RCC 7860 (cell line): ENCODE measurements at regions not wholly inside any gene's neighbourhood (a gene's known extent, or its start where the extent isn't known, plus 50 kb on each side); places are given as distances from the start of the nearest gene placed in this dataset.

Experiments used
- DNase-seq: peaks from one replicate; pipeline ENCODE4 v3.0.0-alpha.2; 2015; ENCODE audit warnings: low spot score
- FAIRE-seq: peaks from 2 replicates; lab custom pipeline; 2012; peaks lifted over from hg19 to GRCh38; lab: Jason Lieb, UNC

GRCh38 chr2:122206101-122206500 is 450.6 kb downstream of the TSN start:
- no peak for FAIRE-seq
- no peak for DNase-seq

GRCh38 chr2:122209377-122209776 is 453.9 kb downstream of the TSN start:
- no peak for DNase-seq

GRCh38 chr2:122210065-122210464 is 454.6 kb downstream of the TSN start:
- no peak for DNase-seq
- no peak for FAIRE-seq

More at GRCh38 chr2:122209377-122209776, 453.9 kb downstream of the TSN start:
- no peak for FAIRE-seq

GRCh38 chr2:122210898-122211856 is 455.7 kb downstream of the TSN start:
- FAIRE-seq, result no peak
- DNase-seq, result no peak

- FAIRE-seq, result no peak
- no peak for DNase-seq
These were observed 457.9 kb downstream of the TSN start for GRCh38 chr2:122213312-122213711.

GRCh38 chr2:122216071-122216470 is 460.6 kb downstream of the TSN start:
- DNase-seq, result no peak
- FAIRE-seq, result no peak

GRCh38 chr2:122216901-122217300 is 461.4 kb downstream of the TSN start:
- no peak for DNase-seq
- no peak for FAIRE-seq

- no peak for DNase-seq
- peak; percentile 62 for FAIRE-seq
These were observed 463.1 kb downstream of the TSN start for GRCh38 chr2:122218596-122218995.

- FAIRE-seq (no peak), DNase-seq (no peak)
These were observed 464.1 kb downstream of the TSN start for GRCh38 chr2:122219504-122219903.

- no peak for DNase-seq
- no peak for FAIRE-seq
These were observed 466.2 kb downstream of the TSN start for GRCh38 chr2:122221665-122222064.

- FAIRE-seq, result no peak
These were observed 475.8 kb downstream of the TSN start for GRCh38 chr2:122231296-122231695.

GRCh38 chr2:122233372-122233771 is 477.9 kb downstream of the TSN start:
- FAIRE-seq (no peak), DNase-seq (no peak)

More at GRCh38 chr2:122231296-122231695, 475.8 kb downstream of the TSN start:
- DNase-seq, result no peak

GRCh38 chr2:122236152-122236874 is 480.9 kb downstream of the TSN start:
- FAIRE-seq (peak; percentile 92), DNase-seq (peak; percentile 80)

GRCh38 chr2:122236925-122237324 is 481.5 kb downstream of the TSN start:
- DNase-seq, result no peak
- no peak for FAIRE-seq

- no peak for DNase-seq
- peak; percentile 39 for FAIRE-seq
These were observed 482.0 kb downstream of the TSN start for GRCh38 chr2:122237450-122237849.

- FAIRE-seq, result peak; percentile 42
- DNase-seq, result peak; percentile 9
These were observed 482.6 kb downstream of the TSN start for GRCh38 chr2:122238006-122238559.

- FAIRE-seq, result no peak
- DNase-seq, result no peak
These were observed 484.0 kb downstream of the TSN start for GRCh38 chr2:122239440-122239839.

- FAIRE-seq (no peak), DNase-seq (no peak)
These were observed 489.3 kb downstream of the TSN start for GRCh38 chr2:122244598-122245229.

- no peak for DNase-seq
- FAIRE-seq, result no peak
These were observed 494.2 kb downstream of the TSN start for GRCh38 chr2:122249673-122250072.

- no peak for DNase-seq
- no peak for FAIRE-seq
These were observed 495.7 kb downstream of the TSN start for GRCh38 chr2:122251158-122251557.

GRCh38 chr2:122251566-122251965 is 496.1 kb downstream of the TSN start:
- no peak for FAIRE-seq
- DNase-seq, result no peak
